ENCODE measurements at regions not wholly inside any gene's neighbourhood (a gene's known extent, or its start where the extent isn't known, plus 50 kb on each side); places are given as distances from the start of the nearest gene placed in this dataset.

DNA sequence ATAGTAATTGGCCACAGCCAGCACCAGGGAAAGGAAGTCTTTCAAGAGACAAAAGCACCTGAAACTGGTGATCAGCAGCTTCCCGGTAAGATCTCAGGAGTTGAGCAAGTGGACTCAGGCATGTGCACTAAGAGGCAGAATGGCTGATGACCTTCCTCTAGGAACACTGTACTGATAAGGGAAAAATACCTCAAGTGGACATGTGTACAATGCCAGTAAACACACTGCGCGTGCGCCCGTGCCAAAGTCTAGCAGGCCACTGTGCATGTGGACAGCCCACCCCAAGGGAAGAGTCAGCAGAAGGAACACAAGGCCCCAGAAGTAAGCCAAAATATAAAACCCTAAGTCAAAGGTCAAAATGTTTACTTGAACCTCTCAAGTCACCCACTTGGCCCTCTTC is 423.0 kb downstream of the TUSC1 start:
- no peaks in the 10 kb centered on the region for H3K4me1 ChIP-seq (ENCODE audit: insufficient read depth, low read length)

DNA sequence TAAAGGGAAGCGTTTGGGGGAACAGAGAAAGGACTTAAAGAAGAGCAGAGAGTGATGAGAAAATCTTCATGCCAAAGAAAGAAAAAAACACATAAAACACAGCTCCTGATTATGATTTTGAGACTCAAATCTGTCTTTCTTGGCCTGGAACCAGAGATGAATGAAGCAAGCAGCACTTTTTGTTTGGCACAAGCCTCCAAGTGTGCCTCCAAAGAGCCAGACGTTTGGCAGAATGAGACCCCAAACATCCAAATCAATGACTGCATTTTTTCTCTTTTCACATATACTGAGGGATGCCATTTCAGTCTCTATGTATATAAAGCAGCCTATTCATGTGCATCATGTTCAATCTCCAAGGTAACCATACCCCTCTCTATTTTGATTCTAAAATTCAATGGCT is 424.2 kb downstream of the TUSC1 start:
- 0% methylated on average over 2 of the region's 2 CpGs for WGBS (ENCODE audit: low lambda C conversion rate)
- H3K4me3 ChIP-seq (replicated peaks in 1 of 3; ENCODE audit: insufficient read depth in 1 of 3, low read depth in 2 of 3, low read length in 3 of 3) = no peak overlapping the region
- H3K4me2 ChIP-seq (ENCODE audit: low read depth, low read length) = no peak overlapping the region
- ATAC-seq = no peak
- intact Hi-C loops (cut with micrococcal nuclease; ENCODE audit: unreplicated experiment) (no loop called here), in situ Hi-C loops (cut with HindIII; ENCODE audit: extremely low pct_ligation_motif_present, low pct_unique_long_range_greater_than_20kb) (no loop called here)
- DNase-seq (ENCODE audit: low spot score) = no peak
- no peaks in the 10 kb centered on the region for H3K4me1 ChIP-seq (ENCODE audit: insufficient read depth, low read length)
- no TSS peak for BruUV-seq (replicated peaks)
- H3K9me3 ChIP-seq (ENCODE audit: low read length) = peaks cover 22% of the 10 kb centered on the region
- TF ChIP-seq GATAD1 (CRISPR knock-in tag; IDR thresholded peaks at IDR 0.05) = no peak
- H3K27me3 ChIP-seq (ENCODE audit: control insufficient read depth in 1 of 2, insufficient read depth in 2 of 2, low read length in 2 of 2) = no peaks in the 10 kb centered on the region
- ChIA-PET CTCF (ENCODE audit: low intra/inter-chr PET ratio, low total read pairs) (no interaction called here), POLR2A (no interaction called here)
- H3K79me2 ChIP-seq (ENCODE audit: insufficient read depth, low read length) = no peaks in the 10 kb centered on the region
- no peak overlapping the region for H3K9ac ChIP-seq (ENCODE audit: insufficient read depth, low read depth, low read length)
- no peak for FAIRE-seq
- no peaks in the 10 kb centered on the region for H3K36me3 ChIP-seq (replicated peaks in 1 of 2; ENCODE audit: control insufficient read depth in 1 of 2, insufficient read depth in 2 of 2, low read length in 2 of 2)
- no peak overlapping the region for H2AFZ ChIP-seq (ENCODE audit: low read length)
- H3K27ac ChIP-seq (ENCODE audit: extremely low read length, insufficient read depth, low read length) = no peak overlapping the region
- no peaks in the 10 kb centered on the region for H4K20me1 ChIP-seq (ENCODE audit: insufficient read depth, low read length)

More for the DNA sequence above, 423.0 kb downstream of the TUSC1 start:
- Histone ChIP-seq H2AFZ (ENCODE audit: low read length) (no peak overlapping the region), H4K20me1 (ENCODE audit: insufficient read depth, low read length) (no peaks in the 10 kb centered on the region), H3K27me3 (ENCODE audit: control insufficient read depth in 1 of 2, insufficient read depth in 2 of 2, low read length in 2 of 2) (no peaks in the 10 kb centered on the region), H3K9me3 (ENCODE audit: low read length) (peaks cover 13% of the 10 kb centered on the region), H3K4me3 (replicated peaks in 1 of 3; ENCODE audit: insufficient read depth in 1 of 3, low read depth in 2 of 3, low read length in 3 of 3) (no peak overlapping the region), H3K27ac (ENCODE audit: extremely low read length, insufficient read depth, low read length) (no peak overlapping the region), H3K4me2 (ENCODE audit: low read depth, low read length) (no peak overlapping the region), H3K9ac (ENCODE audit: insufficient read depth, low read depth, low read length) (no peak overlapping the region), H3K36me3 (replicated peaks in 1 of 2; ENCODE audit: control insufficient read depth in 1 of 2, insufficient read depth in 2 of 2, low read length in 2 of 2) (no peaks in the 10 kb centered on the region), H3K79me2 (ENCODE audit: insufficient read depth, low read length) (no peaks in the 10 kb centered on the region)
- DNase-seq (ENCODE audit: low spot score) = no peak
- 44% methylated on average over 5 of the region's 5 CpGs for WGBS (ENCODE audit: low lambda C conversion rate)
- intact Hi-C loops (cut with micrococcal nuclease; ENCODE audit: unreplicated experiment) (no loop called here), in situ Hi-C loops (cut with HindIII; ENCODE audit: extremely low pct_ligation_motif_present, low pct_unique_long_range_greater_than_20kb) (no loop called here)
- BruUV-seq (replicated peaks) = no TSS peak
- ChIA-PET CTCF (ENCODE audit: low intra/inter-chr PET ratio, low total read pairs) (no interaction called here), POLR2A (no interaction called here)
- TF ChIP-seq ARNTL (CRISPR knock-in tag; IDR thresholded peaks at IDR 0.05) (no peak), KLF11 (CRISPR knock-in tag; IDR thresholded peaks at IDR 0.05) (no peak), TOE1 (CRISPR knock-in tag; IDR thresholded peaks at IDR 0.05) (no peak), ZNF44 (CRISPR knock-in tag; IDR thresholded peaks at IDR 0.05) (no peak), ZBTB21 (CRISPR knock-in tag; IDR thresholded peaks at IDR 0.05) (no peak), TEAD3 (CRISPR knock-in tag; optimal IDR thresholded peaks at IDR 0.05; ENCODE audit: borderline replicate concordance) (no peak)
- TF ChIP-seq, protein P1, sequence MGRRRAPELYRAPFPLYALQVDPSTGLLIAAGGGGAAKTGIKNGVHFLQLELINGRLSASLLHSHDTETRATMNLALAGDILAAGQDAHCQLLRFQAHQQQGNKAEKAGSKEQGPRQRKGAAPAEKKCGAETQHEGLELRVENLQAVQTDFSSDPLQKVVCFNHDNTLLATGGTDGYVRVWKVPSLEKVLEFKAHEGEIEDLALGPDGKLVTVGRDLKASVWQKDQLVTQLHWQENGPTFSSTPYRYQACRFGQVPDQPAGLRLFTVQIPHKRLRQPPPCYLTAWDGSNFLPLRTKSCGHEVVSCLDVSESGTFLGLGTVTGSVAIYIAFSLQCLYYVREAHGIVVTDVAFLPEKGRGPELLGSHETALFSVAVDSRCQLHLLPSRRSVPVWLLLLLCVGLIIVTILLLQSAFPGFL (CRISPR knock-in tag; IDR thresholded peaks at IDR 0.05) = no peak
- FAIRE-seq = no peak
- ATAC-seq = no peak

Data from HepG2 (cell line).